ENCODE measurements at regions not wholly inside any gene's neighbourhood (a gene's known extent, or its start where the extent isn't known, plus 50 kb on each side); places are given as distances from the start of the nearest gene placed in this dataset.

- TF ChIP-seq ATF1 (CRISPR knock-in tag; IDR thresholded peaks at IDR 0.05), result no peak
- TF ChIP-seq, protein P1, sequence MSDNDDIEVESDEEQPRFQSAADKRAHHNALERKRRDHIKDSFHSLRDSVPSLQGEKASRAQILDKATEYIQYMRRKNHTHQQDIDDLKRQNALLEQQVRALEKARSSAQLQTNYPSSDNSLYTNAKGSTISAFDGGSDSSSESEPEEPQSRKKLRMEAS (CRISPR knock-in tag; IDR thresholded peaks at IDR 0.05), result no peak
- no peak for TF ChIP-seq ZNF416 (CRISPR knock-in tag; IDR thresholded peaks at IDR 0.05)
- TF ChIP-seq SOX15 (CRISPR knock-in tag; IDR thresholded peaks at IDR 0.05), result no peak
- no peak for TF ChIP-seq TP53 (CRISPR knock-in tag; IDR thresholded peaks at IDR 0.05)
Observed at GRCh38 chr14:82365471-82365870, 831.8 kb upstream of the SEL1L start (continued).

DNA sequence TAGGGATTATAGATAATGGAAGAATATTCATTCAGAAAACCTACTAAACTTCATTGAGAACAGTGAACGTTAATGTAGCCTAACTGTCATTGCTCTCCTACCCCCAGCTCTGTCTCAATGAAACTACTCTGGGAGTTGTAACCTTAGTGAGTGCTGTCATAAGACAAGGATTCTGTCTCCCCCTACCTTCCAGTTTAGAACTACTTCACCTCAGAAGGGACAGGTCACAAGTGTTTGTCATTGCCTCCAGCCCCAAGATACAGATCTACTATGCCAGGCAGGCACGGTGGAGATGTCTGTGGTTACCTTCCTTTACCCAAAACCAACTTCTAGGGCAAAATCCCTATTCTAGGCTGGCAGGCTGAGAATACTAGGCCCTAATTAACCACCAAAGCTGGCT is 833.1 kb upstream of the SEL1L start:
- ChIA-PET POLR2A (no interaction called here), CTCF (interaction anchor here (0.9 to 1.0 kb wide), 2 partner anchors 358 to 375 kb away, joined by 4 to 10 read pairs; no protein-coding TSS in a partner anchor)
- peak; percentile 80 for ATAC-seq
- Mint-ChIP-seq H3K27me3 (ENCODE audit: low read depth) (no peaks in the 10 kb centered on the region), H3K4me3 (no peak overlapping the region), H3K36me3 (no peaks in the 10 kb centered on the region), H3K27ac (no peak overlapping the region), H3K9me3 (no peaks in the 10 kb centered on the region), H3K4me1 (no peaks in the 10 kb centered on the region)
- DNase-seq (ENCODE audit: low spot score), result no peak
- no peak for TF ChIP-seq NR2C2 (CRISPR knock-in tag; IDR thresholded peaks at IDR 0.05)
- TF ChIP-seq SMAD3 (CRISPR knock-in tag; IDR thresholded peaks at IDR 0.05; ENCODE audit: borderline replicate concordance), result no peak
- no peak for TF ChIP-seq ESRRA (CRISPR knock-in tag; IDR thresholded peaks at IDR 0.05; ENCODE audit: borderline replicate concordance)
- TF ChIP-seq ZNF396 (CRISPR knock-in tag; IDR thresholded peaks at IDR 0.05; ENCODE audit: borderline replicate concordance), result no peak
- TF ChIP-seq, protein P2, sequence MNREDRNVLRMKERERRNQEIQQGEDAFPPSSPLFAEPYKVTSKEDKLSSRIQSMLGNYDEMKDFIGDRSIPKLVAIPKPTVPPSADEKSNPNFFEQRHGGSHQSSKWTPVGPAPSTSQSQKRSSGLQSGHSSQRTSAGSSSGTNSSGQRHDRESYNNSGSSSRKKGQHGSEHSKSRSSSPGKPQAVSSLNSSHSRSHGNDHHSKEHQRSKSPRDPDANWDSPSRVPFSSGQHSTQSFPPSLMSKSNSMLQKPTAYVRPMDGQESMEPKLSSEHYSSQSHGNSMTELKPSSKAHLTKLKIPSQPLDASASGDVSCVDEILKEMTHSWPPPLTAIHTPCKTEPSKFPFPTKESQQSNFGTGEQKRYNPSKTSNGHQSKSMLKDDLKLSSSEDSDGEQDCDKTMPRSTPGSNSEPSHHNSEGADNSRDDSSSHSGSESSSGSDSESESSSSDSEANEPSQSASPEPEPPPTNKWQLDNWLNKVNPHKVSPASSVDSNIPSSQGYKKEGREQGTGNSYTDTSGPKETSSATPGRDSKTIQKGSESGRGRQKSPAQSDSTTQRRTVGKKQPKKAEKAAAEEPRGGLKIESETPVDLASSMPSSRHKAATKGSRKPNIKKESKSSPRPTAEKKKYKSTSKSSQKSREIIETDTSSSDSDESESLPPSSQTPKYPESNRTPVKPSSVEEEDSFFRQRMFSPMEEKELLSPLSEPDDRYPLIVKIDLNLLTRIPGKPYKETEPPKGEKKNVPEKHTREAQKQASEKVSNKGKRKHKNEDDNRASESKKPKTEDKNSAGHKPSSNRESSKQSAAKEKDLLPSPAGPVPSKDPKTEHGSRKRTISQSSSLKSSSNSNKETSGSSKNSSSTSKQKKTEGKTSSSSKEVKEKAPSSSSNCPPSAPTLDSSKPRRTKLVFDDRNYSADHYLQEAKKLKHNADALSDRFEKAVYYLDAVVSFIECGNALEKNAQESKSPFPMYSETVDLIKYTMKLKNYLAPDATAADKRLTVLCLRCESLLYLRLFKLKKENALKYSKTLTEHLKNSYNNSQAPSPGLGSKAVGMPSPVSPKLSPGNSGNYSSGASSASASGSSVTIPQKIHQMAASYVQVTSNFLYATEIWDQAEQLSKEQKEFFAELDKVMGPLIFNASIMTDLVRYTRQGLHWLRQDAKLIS (CRISPR knock-in tag; IDR thresholded peaks at IDR 0.05; ENCODE audit: borderline replicate concordance), result no peak
- no peak for TF ChIP-seq ZMAT4 (CRISPR knock-in tag; IDR thresholded peaks at IDR 0.05)
- no peak for TF ChIP-seq CREB1 (CRISPR knock-in tag; IDR thresholded peaks at IDR 0.05)
- no peak for TF ChIP-seq NFATC4 (CRISPR knock-in tag; IDR thresholded peaks at IDR 0.05)
- no peak for TF ChIP-seq GTF2I (CRISPR knock-in tag; conservative IDR thresholded peaks at IDR 0.05)
- no peak for TF ChIP-seq ATF1 (CRISPR knock-in tag; IDR thresholded peaks at IDR 0.05)
- TF ChIP-seq, protein P1 (CRISPR knock-in tag; IDR thresholded peaks at IDR 0.05), result no peak
- TF ChIP-seq CREM (CRISPR knock-in tag; IDR thresholded peaks at IDR 0.05), result no peak

GRCh38 chr14:82379291-82379690 is 845.6 kb upstream of the SEL1L start:
- ChIA-PET POLR2A (no interaction called here), CTCF (no interaction called here)
- H3K27ac Mint-ChIP-seq, result no peak overlapping the region
- peaks cover 30% of the 10 kb centered on the region for H3K9me3 Mint-ChIP-seq
- H3K4me1 Mint-ChIP-seq, result no peaks in the 10 kb centered on the region
- ATAC-seq, result no peak
- H3K27me3 Mint-ChIP-seq (ENCODE audit: low read depth), result no peaks in the 10 kb centered on the region
- H3K4me3 Mint-ChIP-seq, result no peak overlapping the region
- TF ChIP-seq FOXJ3 (CRISPR knock-in tag; IDR thresholded peaks at IDR 0.05; ENCODE audit: borderline replicate concordance), result no peak
- no peak for TF ChIP-seq SP1 (CRISPR knock-in tag; conservative IDR thresholded peaks at IDR 0.05)
- TF ChIP-seq ZSCAN18 (CRISPR knock-in tag; IDR thresholded peaks at IDR 0.05), result no peak
- no peak for TF ChIP-seq ZNF396 (CRISPR knock-in tag; IDR thresholded peaks at IDR 0.05; ENCODE audit: borderline replicate concordance)
- no peak for TF ChIP-seq E2F1 (CRISPR knock-in tag; IDR thresholded peaks at IDR 0.05)
- no peak for TF ChIP-seq GTF2I (CRISPR knock-in tag; conservative IDR thresholded peaks at IDR 0.05)
- TF ChIP-seq ATF6 (CRISPR knock-in tag; IDR thresholded peaks at IDR 0.05), result no peak
- no peaks in the 10 kb centered on the region for H3K36me3 Mint-ChIP-seq
- no peak for DNase-seq (ENCODE audit: low spot score)

Data from WTC11 (cell line).